Tibial artery (tissue), 4 donors: ENCODE measurements at regions not wholly inside any gene's neighbourhood (a gene's known extent, or its start where the extent isn't known, plus 50 kb on each side); places are given as distances from the start of the nearest gene placed in this dataset.
"Not testable (repeated sequence)": the region's sequence is repeated elsewhere in the genome, so short reads cannot be mapped to it uniquely, and the experiment has no call there.

ENCODE experiments used
- DNase-seq, 2 donors: peaks; one replicate each; pipeline ENCODE4 v3.0.0-alpha.2; 2019
- H3K27ac ChIP-seq, 2 donors: fragments of 200-600 bp; sonication (generic) in 1 of 2; 1 replicate in 1 of 2; 2 replicates in 1 of 2; pipeline ENCODE4 v1.5.1; 2018 to 2019; ENCODE audit warnings: mild to moderate bottlenecking in 1 of 2
- H3K27me3 ChIP-seq, 2 donors: fragments of 200-600 bp; sonication (generic) in 1 of 2; one replicate each; pipeline versions ENCODE4 v1.5.1 to v1.6.0; 2016 to 2019
- H3K36me3 ChIP-seq, 3 donors: fragments of 200-600 bp; sonication (generic) in 2 of 3; one replicate each; pipeline ENCODE4 v1.5.1; 2016 to 2019; ENCODE audit warnings: mild to moderate bottlenecking in 2 of 3
- H3K4me1 ChIP-seq, 4 donors: fragments of 200-600 bp; sonication (generic) in 2 of 4; 1 replicate in 3 of 4; 2 replicates in 1 of 4; pipeline ENCODE4 v1.5.1; 2016 to 2019
- H3K4me3 ChIP-seq, 2 donors: fragments of 200-600 bp; sonication (generic) in 1 of 2; 1 replicate in 1 of 2; 2 replicates in 1 of 2; pipeline ENCODE4 v1.5.1; 2018 to 2019; ENCODE audit warnings: mild to moderate bottlenecking in 2 of 2
- H3K9me3 ChIP-seq, 3 donors: fragments of 200-600 bp; sonication (generic) in 1 of 3; one replicate each; pipeline ENCODE4 v1.5.1; 2016 to 2019
- intact Hi-C: fragments of 100-400 bp; cut with DNase I; formaldehyde crosslinking; loops from one replicate; pipeline ENCODE4 v1.15.0; 2023; ENCODE audit warnings: low total_unique reads
- TF ChIP-seq, protein P1 (sequence below), 2 experiments: fragments of 200-600 bp in 1 of 2; fragments of 450-650 bp in 1 of 2; IDR thresholded peaks; one replicate each; pipeline ENCODE4 v1.5.1; 2017 to 2019; ENCODE audit warnings: antibody characterized with exemption in 2 of 2, mild to moderate bottlenecking in 1 of 2, moderate library complexity in 1 of 2

DNA sequence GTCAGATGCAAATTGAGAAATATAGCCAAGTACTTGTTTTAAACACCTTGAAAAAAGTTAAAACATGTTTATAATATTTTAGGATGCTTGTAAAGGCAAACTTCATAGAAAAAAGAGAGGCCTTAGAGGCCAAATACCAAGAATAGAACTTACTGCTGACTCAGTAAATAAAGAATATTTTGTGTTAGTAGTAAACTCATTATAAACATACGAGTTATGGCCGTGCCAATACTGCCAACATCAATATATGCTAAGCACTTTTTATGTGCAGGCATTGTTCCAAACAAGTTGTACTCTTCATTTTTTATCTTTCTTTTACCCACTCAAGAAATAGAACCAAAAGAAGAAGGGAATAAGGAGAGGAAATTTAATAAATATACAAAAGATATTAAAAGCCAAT is 705.9 kb upstream of the NCAM2 start:
- Histone ChIP-seq H3K4me1 (no peaks in the 10 kb centered on the region), H3K27ac (no peak overlapping the region), H3K9me3 (no peaks in the 10 kb centered on the region), H3K27me3 (no peaks in the 10 kb centered on the region), H3K36me3 (no peaks in the 10 kb centered on the region), H3K4me3 (no peak overlapping the region)
- intact Hi-C loops: no loop called here
- DNase-seq: no peak
- TF ChIP-seq, protein P1, sequence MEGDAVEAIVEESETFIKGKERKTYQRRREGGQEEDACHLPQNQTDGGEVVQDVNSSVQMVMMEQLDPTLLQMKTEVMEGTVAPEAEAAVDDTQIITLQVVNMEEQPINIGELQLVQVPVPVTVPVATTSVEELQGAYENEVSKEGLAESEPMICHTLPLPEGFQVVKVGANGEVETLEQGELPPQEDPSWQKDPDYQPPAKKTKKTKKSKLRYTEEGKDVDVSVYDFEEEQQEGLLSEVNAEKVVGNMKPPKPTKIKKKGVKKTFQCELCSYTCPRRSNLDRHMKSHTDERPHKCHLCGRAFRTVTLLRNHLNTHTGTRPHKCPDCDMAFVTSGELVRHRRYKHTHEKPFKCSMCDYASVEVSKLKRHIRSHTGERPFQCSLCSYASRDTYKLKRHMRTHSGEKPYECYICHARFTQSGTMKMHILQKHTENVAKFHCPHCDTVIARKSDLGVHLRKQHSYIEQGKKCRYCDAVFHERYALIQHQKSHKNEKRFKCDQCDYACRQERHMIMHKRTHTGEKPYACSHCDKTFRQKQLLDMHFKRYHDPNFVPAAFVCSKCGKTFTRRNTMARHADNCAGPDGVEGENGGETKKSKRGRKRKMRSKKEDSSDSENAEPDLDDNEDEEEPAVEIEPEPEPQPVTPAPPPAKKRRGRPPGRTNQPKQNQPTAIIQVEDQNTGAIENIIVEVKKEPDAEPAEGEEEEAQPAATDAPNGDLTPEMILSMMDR (IDR thresholded peaks at IDR 0.05): no peak

DNA sequence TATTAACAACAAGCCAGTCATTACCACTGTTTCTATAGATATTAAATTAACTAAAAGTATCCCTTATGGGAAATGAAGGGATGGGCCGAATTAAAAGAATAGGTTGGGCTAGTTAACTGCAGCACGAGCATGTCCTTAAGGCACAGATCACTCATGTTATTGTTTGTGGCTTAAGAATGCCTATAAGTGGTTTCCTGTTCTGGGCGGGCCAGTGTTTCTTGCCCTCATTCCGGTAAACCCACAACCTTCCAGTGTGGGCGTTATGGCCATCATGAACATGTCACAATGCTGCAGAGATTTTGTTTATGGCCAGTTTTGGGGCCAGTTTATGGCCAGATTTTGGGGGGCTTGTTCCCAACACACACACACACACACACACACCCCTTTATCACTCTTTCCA is 705.4 kb upstream of the NCAM2 start:
- DNase-seq, H3K4me3 ChIP-seq, H3K36me3 ChIP-seq, H3K27me3 ChIP-seq, H3K4me1 ChIP-seq, H3K27ac ChIP-seq, intact Hi-C loops, H3K9me3 ChIP-seq: not testable (repeated sequence)

DNA sequence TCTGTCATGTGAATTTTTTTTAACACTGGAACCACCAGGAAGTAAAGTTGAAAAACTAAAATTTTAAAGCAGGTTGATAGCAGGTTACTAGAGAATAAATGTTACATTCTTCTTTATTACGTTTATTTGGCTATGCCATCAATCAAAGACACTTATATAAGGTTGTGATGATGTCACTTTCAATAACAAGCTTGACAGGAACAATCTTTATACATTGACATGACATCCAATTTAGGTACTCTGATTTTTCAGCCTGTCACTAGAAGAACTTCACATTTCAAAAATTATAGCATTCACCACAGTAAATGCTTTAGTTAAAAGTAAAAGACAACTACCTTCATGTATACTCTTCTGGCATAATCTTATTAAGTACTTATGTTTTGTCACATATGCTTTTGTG is 696.8 kb upstream of the NCAM2 start:
- no peak for DNase-seq
- H3K27ac ChIP-seq: no peak overlapping the region
- TF ChIP-seq, protein P1 (IDR thresholded peaks at IDR 0.05): no peak
- no peak overlapping the region for H3K4me3 ChIP-seq
- intact Hi-C loops: no loop called here
- H3K9me3 ChIP-seq: no peaks in the 10 kb centered on the region
- H3K27me3 ChIP-seq: no peaks in the 10 kb centered on the region
- H3K4me1 ChIP-seq: no peaks in the 10 kb centered on the region
- no peaks in the 10 kb centered on the region for H3K36me3 ChIP-seq

DNA sequence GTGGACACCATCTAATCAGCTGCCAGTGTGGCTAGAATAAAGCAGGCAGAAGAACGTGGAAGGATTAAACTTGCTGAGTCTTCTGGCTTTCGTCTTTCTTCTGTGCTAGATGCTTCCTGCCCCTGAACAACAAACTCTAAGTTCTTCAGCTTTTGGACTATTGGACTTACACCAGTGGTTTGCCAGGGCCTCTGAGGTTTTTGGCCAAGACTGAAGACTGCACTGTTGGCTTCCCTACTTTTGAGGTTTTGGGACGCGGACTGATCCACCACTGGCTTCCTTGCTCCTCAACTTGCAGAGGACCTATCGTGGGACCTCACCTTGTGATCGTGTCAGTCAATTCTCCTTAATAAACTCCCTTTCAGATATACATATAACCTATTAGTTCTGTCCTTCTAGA is 696.1 kb upstream of the NCAM2 start:
- no peak for DNase-seq
- TF ChIP-seq, protein P1 (IDR thresholded peaks at IDR 0.05): no peak
- Histone ChIP-seq H3K27me3 (no peaks in the 10 kb centered on the region), H3K4me1 (no peaks in the 10 kb centered on the region), H3K9me3 (no peaks in the 10 kb centered on the region), H3K4me3 (no peak overlapping the region), H3K27ac (no peak overlapping the region), H3K36me3 (no peaks in the 10 kb centered on the region)
- intact Hi-C loops: no loop called here

DNA sequence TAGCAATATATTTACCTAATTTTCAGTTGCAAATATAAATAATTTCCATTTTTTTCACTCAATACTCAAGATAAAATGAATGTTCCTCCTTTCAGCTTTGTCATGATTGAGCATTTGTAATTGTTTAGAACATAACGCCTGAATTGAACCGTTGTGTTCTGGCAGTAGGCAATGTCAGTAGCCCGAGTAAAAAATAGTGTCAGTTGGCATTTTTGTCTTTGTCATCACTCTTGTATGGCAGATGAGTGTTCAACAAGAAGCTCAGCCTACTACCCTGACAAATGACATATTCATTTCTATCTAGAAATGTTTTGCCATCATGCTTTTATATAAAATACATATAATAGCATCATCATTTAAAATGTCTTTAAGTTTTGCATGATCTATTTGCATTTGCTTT is 691.4 kb upstream of the NCAM2 start:
- Histone ChIP-seq H3K9me3 (no peaks in the 10 kb centered on the region), H3K4me1 (no peaks in the 10 kb centered on the region), H3K27ac (no peak overlapping the region), H3K4me3 (no peak overlapping the region), H3K27me3 (no peaks in the 10 kb centered on the region), H3K36me3 (no peaks in the 10 kb centered on the region)
- DNase-seq: no peak
- intact Hi-C loops: no loop called here
- TF ChIP-seq, protein P1 (IDR thresholded peaks at IDR 0.05): no peak

DNA sequence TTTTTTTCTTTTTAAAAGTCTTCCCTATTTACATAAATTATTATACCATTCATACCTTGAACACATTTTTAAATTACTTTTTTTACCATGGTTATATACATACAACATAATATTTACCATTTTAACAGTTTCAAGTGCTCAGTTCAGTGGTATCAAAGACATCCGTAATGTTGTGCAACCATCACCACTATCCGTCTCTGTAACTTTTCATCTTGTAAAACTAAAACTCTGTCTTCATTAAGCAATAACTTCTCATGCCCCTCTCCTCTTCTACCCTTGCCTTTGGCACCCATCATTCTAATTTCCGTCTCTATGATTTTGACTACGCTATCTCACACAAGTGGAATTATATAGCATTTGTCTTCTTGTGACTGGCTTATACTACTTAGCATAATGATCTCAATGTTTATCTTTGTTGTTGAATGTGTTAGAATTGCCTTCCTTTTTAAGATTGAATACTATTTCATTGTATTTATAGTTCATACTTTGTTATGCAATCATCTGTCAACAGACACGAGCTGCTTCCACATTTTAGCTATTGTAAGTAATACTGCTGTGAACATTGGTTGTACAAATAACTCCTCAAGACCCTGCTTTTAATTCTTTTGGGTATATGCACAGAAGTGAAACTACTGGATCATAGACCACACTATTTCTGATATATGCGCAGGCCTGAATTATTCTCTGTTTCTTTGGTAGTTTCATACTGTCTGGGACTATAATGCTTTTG is 689.5 kb upstream of the NCAM2 start:
- no peak overlapping the region for H3K4me3 ChIP-seq

More for the DNA sequence above, 689.5 kb upstream of the NCAM2 start:
- Histone ChIP-seq H3K9me3 (no peaks in the 10 kb centered on the region), H3K36me3 (no peaks in the 10 kb centered on the region), H3K27me3 (no peaks in the 10 kb centered on the region), H3K27ac (no peak overlapping the region), H3K4me1 (no peaks in the 10 kb centered on the region)
- no peak for DNase-seq
- intact Hi-C loops: no loop called here
- TF ChIP-seq, protein P1 (IDR thresholded peaks at IDR 0.05): no peak
